ENCODE measurements at regions not wholly inside any gene's neighbourhood (a gene's known extent, or its start where the extent isn't known, plus 50 kb on each side); places are given as distances from the start of the nearest gene placed in this dataset.

DNA sequence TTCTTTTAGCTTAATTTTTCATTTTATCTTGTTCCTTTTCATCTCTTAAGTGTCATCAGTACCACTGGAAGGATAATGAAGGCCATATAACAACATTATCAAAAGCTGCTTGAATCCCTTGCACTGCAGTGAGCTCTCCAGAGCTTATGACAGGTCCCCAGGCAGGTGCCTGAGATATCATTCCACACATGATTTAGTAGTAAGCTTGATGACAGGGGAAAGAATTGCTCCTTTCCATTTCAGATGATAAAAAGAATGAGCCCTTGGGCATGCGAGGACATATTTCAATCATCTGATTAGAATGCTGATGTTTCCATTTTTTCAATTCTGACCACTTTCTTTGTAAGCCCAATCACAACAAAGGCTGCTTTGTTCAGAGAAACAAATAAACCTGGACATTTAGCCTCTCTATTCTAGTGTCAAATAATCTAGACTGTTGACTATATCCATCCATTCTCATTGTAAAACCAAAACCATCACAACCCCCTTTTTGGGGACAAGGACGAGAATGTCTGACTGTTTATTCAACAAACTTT is 567.8 kb downstream of the IGSF11 start:
- TF ChIP-seq, protein P1, sequence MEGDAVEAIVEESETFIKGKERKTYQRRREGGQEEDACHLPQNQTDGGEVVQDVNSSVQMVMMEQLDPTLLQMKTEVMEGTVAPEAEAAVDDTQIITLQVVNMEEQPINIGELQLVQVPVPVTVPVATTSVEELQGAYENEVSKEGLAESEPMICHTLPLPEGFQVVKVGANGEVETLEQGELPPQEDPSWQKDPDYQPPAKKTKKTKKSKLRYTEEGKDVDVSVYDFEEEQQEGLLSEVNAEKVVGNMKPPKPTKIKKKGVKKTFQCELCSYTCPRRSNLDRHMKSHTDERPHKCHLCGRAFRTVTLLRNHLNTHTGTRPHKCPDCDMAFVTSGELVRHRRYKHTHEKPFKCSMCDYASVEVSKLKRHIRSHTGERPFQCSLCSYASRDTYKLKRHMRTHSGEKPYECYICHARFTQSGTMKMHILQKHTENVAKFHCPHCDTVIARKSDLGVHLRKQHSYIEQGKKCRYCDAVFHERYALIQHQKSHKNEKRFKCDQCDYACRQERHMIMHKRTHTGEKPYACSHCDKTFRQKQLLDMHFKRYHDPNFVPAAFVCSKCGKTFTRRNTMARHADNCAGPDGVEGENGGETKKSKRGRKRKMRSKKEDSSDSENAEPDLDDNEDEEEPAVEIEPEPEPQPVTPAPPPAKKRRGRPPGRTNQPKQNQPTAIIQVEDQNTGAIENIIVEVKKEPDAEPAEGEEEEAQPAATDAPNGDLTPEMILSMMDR (IDR thresholded peaks at IDR 0.05; ENCODE audit: insufficient read depth, low read depth, low read length), result no peak
- no peak for TF ChIP-seq EZH2 (IDR thresholded peaks at IDR 0.05; ENCODE audit: insufficient read depth, low read length)

All from astrocyte (in vitro differentiated cells and primary cell).